Keratinocyte (primary cell): ENCODE measurements at regions not wholly inside any gene's neighbourhood (a gene's known extent, or its start where the extent isn't known, plus 50 kb on each side); places are given as distances from the start of the nearest gene placed in this dataset.

Experiments
- EZH2 ChIP-seq: IDR thresholded peaks from one replicate; pipeline ENCODE4 v1.6.1; 2012; ENCODE audit warnings: inconsistent platforms, mild to moderate bottlenecking, low read length, moderate library complexity
- TF ChIP-seq, protein P1 (sequence below), 3 experiments: IDR thresholded peaks in 1 of 3; conservative IDR thresholded peaks in 1 of 3; optimal IDR thresholded peaks in 1 of 3; 2 replicates in 2 of 3; 3 replicates in 1 of 3; pipeline versions ENCODE3 to v1.5.1; 2011; ENCODE audit warnings: low read length in 3 of 3, mild to moderate bottlenecking in 3 of 3, moderate library complexity in 2 of 3, control low read depth in 1 of 3, inconsistent platforms in 1 of 3; ENCODE audit not compliant: insufficient read depth in 2 of 3; ENCODE audit errors: extremely low read depth in 1 of 3

DNA sequence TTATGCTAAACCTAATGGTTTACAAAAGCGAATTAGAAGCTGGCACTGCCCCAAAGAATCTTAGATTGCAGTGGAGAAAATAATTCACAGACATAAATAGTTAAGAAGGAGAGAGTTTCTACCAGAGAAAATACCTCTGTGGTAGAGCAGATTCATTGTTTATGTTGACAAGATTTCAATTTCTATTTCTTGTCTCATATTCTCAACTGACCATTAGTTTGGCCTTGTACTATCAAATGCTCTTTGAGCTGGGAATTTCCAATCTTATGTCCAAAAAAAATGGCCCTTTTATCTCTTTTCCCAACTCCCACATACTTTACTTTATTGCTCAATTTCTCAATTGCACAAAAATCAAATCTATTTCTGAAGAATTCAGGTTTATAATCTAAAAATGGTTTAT, 804.1 kb upstream of the CITED2 start:
- TF ChIP-seq EZH2, result no peak
- TF ChIP-seq, protein P1, sequence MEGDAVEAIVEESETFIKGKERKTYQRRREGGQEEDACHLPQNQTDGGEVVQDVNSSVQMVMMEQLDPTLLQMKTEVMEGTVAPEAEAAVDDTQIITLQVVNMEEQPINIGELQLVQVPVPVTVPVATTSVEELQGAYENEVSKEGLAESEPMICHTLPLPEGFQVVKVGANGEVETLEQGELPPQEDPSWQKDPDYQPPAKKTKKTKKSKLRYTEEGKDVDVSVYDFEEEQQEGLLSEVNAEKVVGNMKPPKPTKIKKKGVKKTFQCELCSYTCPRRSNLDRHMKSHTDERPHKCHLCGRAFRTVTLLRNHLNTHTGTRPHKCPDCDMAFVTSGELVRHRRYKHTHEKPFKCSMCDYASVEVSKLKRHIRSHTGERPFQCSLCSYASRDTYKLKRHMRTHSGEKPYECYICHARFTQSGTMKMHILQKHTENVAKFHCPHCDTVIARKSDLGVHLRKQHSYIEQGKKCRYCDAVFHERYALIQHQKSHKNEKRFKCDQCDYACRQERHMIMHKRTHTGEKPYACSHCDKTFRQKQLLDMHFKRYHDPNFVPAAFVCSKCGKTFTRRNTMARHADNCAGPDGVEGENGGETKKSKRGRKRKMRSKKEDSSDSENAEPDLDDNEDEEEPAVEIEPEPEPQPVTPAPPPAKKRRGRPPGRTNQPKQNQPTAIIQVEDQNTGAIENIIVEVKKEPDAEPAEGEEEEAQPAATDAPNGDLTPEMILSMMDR (optimal IDR thresholded peaks at IDR 0.05 in 1 of 3, IDR thresholded peaks at IDR 0.05 in 1 of 3, conservative IDR thresholded peaks at IDR 0.05 in 1 of 3; ENCODE audit: extremely low read depth in 1 of 3, insufficient read depth in 2 of 3, low read length in 3 of 3), result no peak
